AG04450 (cell line): ENCODE measurements at regions not wholly inside any gene's neighbourhood (a gene's known extent, or its start where the extent isn't known, plus 50 kb on each side); places are given as distances from the start of the nearest gene placed in this dataset.

Source experiments
- CTCF ChIA-PET: fragments of 300-600, 350-600 bp; formaldehyde crosslinking; extraction: SDS; loops from one replicate; lab custom pipeline; 2022; ENCODE audit warnings: antibody characterized with exemption, inconsistent platforms; lab: Charles Lee
- POLR2A ChIA-PET: fragments of 350-600 bp; formaldehyde crosslinking; extraction: SDS; loops from one replicate; lab custom pipeline; 2021; ENCODE audit warnings: antibody characterized with exemption, inconsistent platforms; lab: Yijun Ruan, JAX
- DNase-seq: peaks from one replicate; pipeline ENCODE4 v3.0.0-alpha.2; 2011; ENCODE audit warnings: low read depth, low spot score
- H3K27ac ChIP-seq: one replicate; pipeline ENCODE4 v1.5.1; 2012; ENCODE audit warnings: low read depth, low read length, control low read depth
- H3K27me3 ChIP-seq: one replicate; pipeline ENCODE4 v1.6.0; 2012; ENCODE audit warnings: low read length; ENCODE audit not compliant: control insufficient read depth, insufficient read depth
- H3K4me3 ChIP-seq: 2 replicates; pipeline ENCODE4 v1.5.1; 2011; ENCODE audit warnings: mild to moderate bottlenecking, low read depth, low read length, control low read depth
- H3K9me3 ChIP-seq: 2 replicates; pipeline ENCODE4 v1.5.1; 2012; ENCODE audit warnings: low read length; ENCODE audit not compliant: control insufficient read depth, insufficient read depth
- TF ChIP-seq, protein P1 (sequence below): IDR thresholded peaks from 2 replicates; pipeline ENCODE4 v1.5.1; 2011; ENCODE audit warnings: low read depth, low read length, control low read depth, inconsistent platforms

DNA sequence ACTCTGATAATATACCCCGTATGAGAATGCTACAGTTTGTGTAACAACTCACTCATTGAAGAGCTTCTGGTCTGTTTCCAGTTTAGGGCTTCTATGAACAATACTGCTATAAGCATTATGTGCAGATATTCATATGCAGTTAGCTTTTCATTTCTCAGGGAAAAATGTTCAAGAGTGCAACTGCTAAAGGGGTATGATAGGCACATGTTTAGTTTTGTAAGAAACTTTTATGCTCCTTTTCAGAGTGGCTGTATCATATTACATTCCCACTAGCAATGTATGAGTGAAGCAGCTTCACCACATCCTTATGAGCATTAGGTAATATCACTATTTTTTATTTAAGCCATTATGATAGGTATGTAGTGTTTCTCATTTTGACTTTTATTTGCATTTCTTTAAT, 182.6 kb upstream of the CXCL12 start:
- ChIA-PET POLR2A (no interaction called here), CTCF (no interaction called here)
- Histone ChIP-seq H3K27ac (peak overlapping the region; percentile 12), H3K4me3 (no peak overlapping the region), H3K9me3 (no peaks in the 10 kb centered on the region), H3K27me3 (no peaks in the 10 kb centered on the region)
- DNase-seq: no peak
- TF ChIP-seq, protein P1, sequence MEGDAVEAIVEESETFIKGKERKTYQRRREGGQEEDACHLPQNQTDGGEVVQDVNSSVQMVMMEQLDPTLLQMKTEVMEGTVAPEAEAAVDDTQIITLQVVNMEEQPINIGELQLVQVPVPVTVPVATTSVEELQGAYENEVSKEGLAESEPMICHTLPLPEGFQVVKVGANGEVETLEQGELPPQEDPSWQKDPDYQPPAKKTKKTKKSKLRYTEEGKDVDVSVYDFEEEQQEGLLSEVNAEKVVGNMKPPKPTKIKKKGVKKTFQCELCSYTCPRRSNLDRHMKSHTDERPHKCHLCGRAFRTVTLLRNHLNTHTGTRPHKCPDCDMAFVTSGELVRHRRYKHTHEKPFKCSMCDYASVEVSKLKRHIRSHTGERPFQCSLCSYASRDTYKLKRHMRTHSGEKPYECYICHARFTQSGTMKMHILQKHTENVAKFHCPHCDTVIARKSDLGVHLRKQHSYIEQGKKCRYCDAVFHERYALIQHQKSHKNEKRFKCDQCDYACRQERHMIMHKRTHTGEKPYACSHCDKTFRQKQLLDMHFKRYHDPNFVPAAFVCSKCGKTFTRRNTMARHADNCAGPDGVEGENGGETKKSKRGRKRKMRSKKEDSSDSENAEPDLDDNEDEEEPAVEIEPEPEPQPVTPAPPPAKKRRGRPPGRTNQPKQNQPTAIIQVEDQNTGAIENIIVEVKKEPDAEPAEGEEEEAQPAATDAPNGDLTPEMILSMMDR: no peak

DNA sequence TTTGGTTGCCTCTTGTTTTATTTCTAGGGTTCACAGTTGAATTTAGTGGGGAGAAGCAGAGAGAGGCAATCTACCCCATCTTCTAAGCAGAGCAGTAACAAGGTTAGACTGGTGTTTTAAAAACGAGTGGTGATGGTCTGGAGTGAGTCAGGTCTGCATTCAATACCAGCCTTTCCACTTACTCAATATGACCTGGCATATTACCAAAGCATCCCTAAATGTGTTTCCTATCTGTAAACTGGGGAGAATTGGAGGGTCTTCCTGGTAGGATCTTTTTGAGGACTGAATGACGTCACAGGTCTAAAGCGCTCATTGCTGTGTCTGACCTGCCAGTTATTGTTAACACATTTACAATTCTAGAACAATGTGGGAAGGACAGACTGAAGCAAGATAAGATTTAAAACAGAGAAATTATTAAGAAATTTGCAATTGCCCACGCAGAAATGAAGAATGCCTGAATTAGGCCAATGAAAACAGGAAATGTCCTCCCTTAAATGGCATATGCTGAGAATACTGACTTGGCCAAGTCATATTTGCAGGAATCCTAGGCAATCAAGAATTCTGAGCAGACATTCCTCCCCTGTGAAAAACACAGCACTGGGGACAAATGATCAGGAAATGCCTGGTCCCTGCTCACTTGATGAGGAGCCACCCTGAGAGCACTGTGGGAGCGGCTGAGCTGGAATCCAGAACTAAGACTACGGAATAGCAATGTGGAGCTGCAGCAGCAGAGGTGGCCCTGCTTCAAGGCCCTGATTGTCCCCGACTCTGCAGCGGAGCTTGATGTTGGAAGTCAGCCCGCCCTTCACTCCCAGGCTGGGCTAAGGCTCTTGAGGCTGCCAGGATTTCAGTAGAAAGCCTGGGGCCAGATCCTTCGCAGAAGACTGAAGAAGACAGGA, 184.5 kb upstream of the CXCL12 start:
- H3K27me3 ChIP-seq: no peaks in the 10 kb centered on the region
- H3K27ac ChIP-seq: peak overlapping the region; percentile 77
- peak; percentile 41 for DNase-seq
- CTCF ChIA-PET: interaction anchor here (1.1 kb wide), 1 partner anchor 183 kb away, joined by 3 read pairs; no protein-coding TSS in a partner anchor
- no peaks in the 10 kb centered on the region for H3K9me3 ChIP-seq
- TF ChIP-seq, protein P1: no peak
- no peak overlapping the region for H3K4me3 ChIP-seq
- POLR2A ChIA-PET: no interaction called here

DNA sequence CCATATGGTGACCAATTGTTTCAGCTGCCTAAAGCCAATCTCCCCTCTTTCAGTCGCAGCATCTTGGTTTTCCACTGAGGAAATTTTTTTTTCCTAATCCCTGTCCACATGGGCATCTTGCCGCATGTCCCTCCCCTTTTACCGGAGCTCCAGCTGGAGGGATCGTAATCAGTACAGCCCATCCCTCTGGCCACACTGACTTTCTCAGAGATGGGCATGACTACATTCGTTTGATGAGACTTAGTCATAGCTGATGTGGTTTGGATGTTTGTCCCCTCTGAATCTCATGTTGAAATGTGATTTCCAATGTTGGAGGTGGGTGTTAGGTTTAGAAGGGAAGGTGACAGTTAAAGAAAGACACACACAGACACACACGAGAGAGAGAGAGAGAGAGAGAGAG, 186.8 kb upstream of the CXCL12 start:
- TF ChIP-seq, protein P1: no peak
- POLR2A ChIA-PET: no interaction called here
- Histone ChIP-seq H3K27me3 (no peaks in the 10 kb centered on the region), H3K4me3 (no peak overlapping the region), H3K27ac (no peak overlapping the region), H3K9me3 (no peaks in the 10 kb centered on the region)
- CTCF ChIA-PET: no interaction called here
- DNase-seq: no peak

DNA sequence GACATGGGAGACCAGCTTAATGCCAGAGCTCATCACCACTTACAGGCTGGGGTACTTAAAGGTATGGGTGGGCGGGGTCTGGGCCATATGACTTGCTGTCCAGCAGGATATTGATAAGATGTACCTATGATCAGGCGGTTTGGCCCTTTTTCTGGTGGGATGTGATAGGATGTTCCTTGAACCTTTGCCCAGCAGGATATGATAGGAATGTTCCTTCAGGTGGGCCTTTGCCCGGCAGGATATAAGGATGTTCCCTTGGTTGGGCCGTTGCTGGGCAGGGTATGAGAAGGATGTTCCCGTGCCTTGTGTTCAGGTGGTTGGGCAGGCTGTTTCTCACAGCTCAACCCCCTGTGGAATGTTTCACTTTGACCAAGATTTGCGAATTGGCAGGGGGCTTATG, 187.2 kb upstream of the CXCL12 start:
- H3K27me3 ChIP-seq: no peaks in the 10 kb centered on the region
- POLR2A ChIA-PET: no interaction called here
- no peak for DNase-seq
- no peak overlapping the region for H3K4me3 ChIP-seq
- CTCF ChIA-PET: no interaction called here
- TF ChIP-seq, protein P1: no peak
- H3K9me3 ChIP-seq: no peaks in the 10 kb centered on the region
- H3K27ac ChIP-seq: no peak overlapping the region

DNA sequence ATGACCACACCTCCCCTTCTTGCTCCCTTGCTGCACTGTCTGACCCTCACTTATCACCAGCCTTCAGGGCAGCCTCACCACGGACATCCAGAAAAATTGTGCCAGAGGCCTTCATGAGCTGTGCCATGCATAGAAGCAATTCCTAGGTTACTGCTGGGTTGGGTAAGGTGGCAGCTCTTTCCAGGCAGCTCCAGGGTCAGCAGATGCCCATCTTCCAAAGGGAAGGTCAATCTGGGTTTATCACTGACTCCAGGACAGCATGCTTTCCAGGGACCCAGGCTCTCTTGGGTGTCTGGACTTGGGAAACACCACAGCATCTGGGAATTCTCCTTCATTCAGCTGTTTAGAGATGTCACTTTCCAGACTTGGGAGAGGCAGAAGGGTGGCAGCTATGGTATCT, 188.9 kb upstream of the CXCL12 start:
- TF ChIP-seq, protein P1: no peak
- ChIA-PET POLR2A (no interaction called here), CTCF (no interaction called here)
- Histone ChIP-seq H3K27me3 (no peaks in the 10 kb centered on the region), H3K9me3 (no peaks in the 10 kb centered on the region), H3K4me3 (no peak overlapping the region), H3K27ac (no peak overlapping the region)
- no peak for DNase-seq
